NCI-H748 (cell line): ENCODE measurements at regions not wholly inside any gene's neighbourhood (a gene's known extent, or its start where the extent isn't known, plus 50 kb on each side); places are given as distances from the start of the nearest gene placed in this dataset.
"Not testable (repeated sequence)": the region's sequence is repeated elsewhere in the genome, so short reads cannot be mapped to it uniquely, and the experiment has no call there.

Experiments
- DNase-seq: peaks from one replicate; lab custom pipeline; 2025; ENCODE audit not compliant: unreplicated experiment; lab: John Stamatoyannopoulos, UW

DNA sequence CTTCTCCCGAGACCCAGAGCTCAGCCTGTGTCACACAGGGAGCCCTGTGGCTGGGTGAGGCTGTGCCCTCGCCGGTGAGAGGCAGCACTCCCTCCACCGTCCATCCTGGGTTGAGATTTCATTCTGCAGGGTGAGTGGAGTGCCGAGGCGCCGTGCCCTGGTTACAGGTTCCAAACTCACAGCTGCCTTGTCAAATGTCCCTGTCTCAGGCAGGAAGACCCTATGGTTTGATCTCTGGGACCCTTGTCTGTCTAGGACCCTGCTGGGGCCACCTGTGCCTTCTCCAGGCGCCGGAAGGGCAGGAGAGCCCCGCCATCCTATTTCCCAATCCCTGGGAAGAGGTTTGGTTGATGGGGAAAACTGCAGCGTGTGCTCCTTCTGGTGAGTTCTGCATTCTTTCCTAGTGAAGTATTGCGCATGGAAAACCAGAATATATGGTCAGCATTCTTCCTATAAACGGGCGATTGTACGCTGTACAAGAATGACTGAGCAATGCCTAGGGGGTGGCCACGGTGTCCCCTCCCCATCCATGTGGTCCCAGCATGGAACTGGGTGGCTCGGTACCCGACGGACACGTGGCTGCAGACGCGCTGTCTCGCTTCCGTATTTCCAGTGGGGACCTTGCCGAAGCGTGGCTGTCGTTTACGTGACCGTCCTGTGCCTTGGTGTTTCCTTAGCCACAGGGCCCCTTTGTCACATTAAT, 95.9 kb upstream of the COL5A1 start:
- DNase-seq = no peak

DNA sequence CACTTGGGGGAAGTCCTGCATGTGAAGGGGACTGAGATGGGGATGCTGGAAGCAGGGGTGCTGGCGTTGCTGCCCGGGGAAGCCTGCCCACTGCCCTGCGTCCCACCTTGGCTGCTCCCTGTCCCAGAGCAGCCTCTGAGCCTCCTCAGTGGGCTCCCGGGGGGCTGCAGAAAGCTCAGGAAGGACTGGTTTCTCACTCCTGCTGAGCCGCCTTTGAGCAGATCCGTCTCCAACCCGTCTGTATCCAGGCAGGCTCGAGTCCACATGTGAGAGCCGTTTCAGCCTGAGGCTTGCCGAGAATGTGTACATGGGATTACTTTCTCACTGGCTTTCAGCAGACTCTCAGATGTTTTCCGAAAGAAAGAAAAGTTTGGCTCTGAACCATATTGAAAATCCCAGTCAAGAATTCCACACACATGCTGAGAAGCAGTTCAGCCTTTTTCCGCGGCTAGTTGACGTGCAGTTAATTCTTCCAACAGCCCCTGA, 95.3 kb upstream of the COL5A1 start:
- no peak for DNase-seq

DNA sequence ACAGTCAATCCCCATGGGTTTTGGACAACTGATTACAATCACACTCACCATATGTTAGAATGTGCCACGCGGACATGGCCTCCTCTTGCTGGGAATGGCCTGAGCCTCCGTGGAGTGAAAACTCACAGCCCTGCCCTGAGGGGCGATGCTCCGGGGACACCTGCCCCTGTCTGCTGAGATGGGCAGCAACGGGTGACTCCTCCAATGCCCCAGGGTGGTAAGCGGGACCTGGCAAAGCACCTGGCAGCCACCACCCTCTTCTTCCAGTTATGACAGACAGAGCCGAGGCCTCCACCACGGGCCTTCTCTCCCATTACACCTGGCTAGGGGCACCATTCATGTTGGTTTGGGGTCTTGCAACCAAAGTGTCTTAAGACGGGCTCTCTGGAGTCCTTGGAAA, 94.9 kb upstream of the COL5A1 start:
- no peak for DNase-seq

DNA sequence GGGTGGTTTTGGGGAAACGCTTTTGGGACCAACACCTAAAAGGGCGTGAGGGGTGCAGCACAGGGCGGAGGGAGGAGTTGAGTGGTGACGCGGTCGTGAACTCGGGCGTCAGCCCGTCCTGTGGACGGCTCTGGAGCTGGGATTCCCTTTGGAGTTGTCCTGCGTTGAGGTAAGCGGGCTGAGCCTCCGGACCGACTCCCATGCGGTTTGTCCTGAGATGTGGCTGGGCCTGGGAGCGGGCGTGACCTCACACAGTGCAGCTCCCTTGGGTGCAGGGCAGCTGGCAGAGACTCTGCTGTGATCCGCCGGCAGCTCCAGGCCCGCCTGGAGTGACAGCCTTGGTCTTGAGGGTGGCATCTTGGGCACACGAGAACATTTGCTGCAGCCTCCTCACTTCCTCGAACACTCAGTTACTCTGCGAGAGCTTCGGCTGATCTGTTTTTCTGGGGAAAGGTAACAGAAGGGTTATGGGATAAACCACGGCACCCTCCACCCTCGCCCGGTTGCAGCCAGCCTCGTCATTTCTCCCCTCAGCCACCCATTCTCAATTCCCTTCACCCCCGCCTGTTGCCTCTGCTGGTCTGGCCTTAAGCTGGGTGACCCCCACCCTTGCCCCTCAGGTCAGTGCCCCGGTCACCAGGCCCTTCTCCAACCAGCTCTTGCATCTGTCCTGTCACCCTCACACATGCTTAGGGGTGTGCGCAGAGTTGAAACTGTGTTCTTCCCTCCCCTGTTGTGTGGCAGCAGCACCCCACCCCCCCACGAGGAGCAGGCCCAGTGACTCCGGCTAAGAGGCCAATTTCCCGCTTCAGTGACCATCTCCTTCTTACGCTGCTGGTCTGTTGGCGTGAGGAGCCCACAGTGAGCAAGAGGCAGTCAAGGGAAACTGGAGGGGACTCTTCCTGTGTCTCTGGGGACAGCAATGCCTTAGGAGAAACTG, 94.2 kb upstream of the COL5A1 start:
- no peak for DNase-seq

DNA sequence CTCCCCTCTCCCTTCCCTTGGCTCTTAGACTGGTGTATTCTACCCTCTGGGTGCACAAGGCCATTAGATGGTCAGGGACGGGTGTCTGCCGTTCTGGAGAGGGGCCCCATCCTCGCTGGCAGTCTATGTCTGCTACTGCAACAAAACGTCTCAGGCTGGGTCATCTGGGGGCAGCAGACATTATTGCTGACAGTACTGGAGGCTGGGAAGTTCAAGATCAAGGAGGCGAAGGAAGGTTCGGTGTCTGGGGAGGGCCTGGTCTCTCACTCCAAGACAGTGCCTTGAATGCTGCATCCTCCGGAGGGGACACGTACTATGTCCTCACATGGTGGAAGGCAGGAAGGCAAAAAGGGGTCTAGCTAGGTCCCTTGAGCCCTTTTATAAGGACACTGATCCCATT, 93.4 kb upstream of the COL5A1 start:
- no peak for DNase-seq

DNA sequence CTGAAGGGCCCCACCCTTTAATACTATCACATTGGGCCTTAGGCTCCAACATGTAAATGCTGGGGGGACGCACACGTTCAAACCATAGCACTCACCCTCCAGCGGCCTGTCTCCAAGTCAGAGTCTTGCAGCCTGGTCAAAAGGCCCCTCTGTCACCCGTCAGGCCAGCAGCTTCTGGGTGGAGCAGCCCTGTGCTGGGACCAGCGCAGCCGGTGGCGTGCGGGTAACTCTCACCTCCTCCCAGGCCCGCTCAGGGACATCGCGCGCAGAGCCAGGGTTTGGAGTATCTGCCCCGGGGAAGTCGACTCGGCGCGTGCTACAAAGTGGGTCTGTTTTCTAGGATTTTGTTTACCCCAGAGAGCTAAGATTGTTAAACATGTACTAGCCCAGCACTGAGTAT, 93.0 kb upstream of the COL5A1 start:
- no peak for DNase-seq

DNA sequence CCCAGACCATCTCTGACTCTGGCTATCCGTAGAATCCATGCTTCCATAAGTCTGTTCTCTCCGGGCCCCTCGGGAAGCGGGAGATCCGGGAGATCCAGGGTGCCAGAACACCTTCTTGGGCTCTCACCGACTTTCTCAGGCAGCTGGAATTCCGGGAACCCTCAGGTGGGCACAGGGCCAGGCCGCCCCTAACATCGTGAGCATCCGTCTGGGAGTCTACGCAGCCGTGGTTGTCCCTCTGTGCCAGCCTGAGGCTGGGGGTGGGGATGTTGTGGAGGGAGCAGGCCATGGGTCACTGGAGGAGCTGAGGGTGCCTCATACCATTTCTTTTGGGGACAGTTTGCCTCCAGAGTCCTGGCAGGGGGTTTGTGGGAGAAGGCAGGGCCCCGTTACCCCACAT, 92.3 kb upstream of the COL5A1 start:
- no peak for DNase-seq

DNA sequence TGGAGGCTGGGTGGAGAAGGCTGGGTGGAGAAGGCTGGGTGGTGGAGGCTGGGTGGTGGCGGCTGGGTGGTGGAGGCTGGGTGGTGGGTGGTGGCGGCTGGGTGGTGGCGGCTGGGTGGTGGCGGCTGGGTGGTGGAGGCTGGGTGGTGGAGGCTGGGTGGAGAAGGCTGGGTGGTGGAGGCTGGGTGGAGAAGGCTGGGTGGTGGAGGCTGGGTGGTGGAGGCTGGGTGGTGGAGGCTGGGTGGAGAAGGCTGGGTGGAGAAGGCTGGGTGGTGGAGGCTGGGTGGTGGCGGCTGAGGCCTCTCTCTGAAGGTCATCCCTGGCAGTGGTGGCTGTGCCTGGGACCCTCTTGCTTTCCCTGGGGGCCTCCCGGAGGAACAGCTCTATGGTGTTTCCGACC, 91.5 kb upstream of the COL5A1 start:
- not testable (repeated sequence) for DNase-seq

DNA sequence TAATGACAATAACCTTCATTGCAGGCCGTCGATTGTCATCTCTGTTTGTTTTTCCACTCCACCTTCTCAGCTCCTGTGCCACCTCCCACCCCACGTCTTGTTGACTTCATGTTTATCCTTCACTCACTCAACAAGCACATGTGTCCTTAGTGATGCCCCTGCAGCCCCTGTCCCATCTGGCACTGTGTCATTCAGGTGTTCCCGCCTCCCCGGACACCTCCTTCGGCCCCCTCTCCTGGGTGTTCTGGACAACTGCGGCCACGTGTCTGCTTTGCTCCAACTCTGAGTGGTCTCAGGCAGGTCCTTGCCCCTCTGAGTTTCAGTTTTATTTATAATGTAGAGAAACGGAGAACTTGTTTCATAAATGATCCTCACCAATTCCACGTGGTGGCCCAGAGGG, 91.0 kb upstream of the COL5A1 start:
- DNase-seq = no peak

DNA sequence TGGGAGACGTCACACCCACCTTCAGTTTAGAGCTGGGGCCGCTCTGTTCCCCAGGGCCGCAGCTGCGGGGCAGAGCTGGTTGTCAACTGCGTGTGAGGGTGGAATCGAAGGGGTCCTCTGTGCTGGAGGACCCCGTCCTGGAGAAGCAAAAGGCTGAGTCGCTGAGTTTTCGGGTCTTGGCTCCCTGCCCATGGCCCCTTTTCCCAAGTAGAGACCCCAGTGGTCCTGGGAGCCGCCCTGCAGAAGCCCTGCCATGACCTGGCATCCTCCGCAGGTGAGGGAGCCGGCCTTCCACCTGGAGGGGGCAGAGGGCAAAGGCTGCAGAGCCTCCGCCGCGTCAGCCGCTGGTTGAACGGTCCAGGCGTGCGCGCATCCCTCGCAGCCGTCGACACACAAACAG, 90.4 kb upstream of the COL5A1 start:
- no peak for DNase-seq

DNA sequence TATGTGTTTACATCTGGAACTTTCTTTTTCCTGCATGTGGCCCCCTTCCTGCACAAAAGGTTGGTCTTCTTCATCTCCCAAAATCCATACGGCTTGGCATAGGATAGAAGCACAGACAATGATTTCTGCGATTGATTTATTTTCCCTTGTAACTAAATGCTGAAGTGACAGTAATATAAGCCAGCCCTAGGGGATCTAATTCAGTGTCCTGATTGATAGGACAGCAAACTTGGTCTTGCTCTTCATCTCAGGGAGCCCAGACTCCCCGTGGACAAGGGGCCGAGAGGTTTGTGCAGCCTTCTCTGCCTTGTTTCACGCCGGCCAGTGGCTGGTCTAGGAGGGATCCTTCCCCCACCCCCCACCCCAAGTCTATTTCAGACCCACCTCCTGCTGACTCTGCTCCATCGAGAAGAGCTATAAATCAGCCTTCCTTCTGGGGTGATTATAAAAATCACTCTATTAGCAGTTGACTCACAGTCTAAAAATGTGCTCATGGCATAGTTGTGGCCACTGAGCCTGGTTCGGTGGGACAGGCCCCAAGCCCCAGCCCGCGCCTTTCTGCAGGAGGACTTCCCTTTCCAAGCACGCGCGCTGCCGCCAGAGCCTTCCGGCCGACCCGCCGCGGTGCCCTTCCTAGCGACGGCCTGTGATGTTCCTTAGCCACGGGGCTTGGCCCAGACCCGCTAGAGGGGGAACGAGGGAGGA, 89.8 kb upstream of the COL5A1 start:
- no peak for DNase-seq

DNA sequence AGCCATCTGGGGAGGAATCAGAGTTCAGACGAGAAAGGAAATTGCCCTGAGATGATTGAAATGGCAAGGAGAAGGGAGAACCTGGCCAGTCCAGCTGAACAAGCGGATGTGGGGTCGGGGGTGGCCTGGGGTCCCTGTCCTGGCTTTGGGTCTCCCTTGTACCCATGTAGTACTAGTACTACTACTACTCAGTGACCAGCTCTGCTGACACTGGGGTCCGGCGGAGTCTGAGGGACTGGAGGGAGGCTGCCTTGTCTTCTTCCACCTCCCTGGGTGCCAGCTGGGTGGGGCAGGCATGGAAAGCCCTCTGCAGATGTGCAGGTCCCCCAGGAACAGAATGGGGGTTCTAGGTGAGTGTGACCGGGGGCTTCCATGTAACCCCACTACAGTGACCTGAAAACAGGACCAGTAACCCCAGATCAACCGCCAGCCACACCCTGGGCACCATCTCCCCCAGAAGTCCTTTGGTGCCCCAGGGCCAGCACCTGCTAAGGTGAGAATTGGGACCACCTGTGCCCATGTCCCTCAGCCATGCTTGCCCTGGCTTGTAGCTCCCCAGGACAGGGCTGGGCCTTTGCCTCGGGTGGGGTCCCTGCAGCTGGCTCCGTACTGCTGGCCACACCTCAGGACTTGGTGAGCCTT, 89.1 kb upstream of the COL5A1 start:
- DNase-seq = no peak

DNA sequence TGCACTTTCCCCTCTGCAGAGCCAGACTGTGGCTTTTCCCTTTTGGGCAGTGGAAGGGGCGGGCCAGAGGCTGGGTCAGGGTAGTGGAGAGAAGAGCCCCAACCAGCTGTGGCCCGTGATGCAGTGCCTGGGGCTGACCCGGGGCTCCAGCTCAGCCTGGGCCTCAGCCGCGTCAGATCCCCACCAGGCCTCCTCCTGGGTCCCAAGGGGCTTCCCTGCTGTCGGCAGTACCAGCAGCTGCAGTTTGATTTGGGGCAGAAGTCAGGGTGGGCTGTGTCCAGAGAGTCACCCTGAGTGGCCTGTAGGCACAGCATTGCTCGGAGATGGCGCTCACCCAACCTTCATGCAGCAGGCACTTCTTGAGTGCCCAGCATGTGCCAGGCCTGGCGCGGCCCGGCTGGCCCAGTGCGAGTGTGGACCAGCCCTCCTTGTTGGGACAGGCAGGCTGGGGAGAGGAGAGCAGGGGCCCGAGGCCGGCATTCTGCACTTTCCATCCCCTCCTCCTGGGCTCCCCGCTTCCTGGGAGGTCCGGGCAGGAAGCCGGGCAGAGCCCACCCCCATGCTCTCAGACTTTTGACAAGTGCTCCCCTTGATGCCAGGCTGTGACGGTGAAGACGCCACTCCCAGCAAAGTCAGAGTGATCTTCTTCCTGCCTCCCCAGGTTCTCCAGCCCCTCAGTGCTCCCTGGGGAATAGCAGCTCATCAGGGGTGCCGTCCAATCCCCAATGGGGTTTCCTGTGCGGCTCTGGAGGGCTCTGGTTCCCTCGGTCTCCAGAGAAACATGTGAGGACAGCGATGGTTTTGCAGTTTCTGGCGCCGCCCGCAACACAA, 88.3 kb upstream of the COL5A1 start:
- no peak for DNase-seq

DNA sequence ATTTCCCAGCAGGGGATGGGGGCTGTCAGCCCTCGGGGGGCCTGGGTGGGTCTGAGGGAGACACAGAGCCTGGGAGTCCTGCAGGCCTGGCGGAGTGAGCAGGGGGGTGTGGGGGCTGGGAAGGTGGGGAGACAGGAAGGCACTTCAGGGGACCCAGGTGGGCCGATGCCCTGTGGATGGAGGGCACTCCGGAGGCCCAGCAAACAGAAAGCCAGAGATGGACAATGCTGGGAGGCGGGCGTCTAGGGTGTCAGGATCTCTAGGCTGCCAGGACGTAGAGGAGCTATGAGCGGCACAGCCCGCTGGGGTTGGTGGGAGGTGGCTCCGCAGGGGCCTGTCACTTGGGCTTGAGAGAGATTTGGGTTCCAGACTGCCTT, 87.6 kb upstream of the COL5A1 start:
- no peak for DNase-seq

DNA sequence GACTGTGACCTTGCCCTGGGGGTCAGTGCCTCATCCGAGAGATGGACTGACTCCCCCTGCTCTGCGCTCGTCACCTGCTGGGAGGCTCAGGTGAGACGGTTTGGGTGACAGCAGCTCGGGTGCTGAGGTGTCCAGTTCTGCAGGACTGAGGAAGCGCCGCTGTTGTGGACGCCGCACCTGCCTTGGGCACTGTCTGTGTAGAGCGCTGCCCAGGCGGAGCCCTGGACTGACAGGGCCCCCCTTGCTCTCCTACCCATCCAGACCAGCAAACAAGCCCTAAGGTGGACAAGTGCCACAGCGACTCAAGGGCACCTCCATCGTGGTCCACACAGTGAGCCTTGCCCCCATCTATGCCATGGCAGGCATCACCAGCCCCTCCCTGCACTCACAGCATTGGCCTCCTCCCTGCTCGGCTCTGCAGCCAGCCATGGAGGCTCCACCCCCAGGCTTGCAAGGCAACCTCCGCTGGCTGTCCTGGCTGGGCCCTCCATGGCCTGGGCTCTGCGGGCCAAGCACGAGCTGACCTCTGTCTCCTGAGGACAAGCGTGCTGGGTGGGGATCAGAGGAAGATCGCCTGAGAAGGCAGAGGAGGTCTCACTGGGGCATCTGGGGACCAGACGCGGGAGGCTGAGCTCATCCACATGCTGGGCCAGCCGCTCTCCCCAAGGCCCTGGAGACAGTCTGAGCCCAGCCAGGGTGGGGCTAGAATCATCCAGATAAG, 87.1 kb upstream of the COL5A1 start:
- DNase-seq = no peak

DNA sequence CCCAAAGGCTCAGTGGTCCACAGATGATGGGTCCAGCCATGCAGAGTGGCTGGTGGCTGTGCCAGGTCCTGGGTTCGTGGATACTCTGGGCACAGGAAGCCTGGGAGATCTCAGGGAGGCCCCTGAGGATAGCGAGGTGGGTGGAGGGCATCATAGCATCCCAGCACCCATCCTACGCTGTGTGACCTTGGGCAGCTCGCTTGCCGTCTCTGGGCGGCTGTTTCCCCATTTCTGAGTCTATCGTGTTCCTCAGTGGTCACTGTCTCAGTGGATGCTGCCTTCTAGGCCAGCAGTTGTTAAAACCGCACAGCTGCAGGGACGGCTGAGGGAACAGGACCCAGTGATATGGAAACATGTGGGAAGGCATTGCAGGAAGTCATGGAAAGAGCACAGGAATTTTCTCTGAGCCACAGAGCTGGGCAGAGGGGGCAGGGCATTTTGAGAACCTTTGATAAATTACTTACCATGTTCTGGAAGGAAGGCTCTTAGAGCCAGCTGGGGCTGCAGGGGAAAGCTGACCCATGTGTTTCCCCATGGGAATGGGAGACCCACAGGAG, 86.4 kb upstream of the COL5A1 start:
- DNase-seq = no peak

DNA sequence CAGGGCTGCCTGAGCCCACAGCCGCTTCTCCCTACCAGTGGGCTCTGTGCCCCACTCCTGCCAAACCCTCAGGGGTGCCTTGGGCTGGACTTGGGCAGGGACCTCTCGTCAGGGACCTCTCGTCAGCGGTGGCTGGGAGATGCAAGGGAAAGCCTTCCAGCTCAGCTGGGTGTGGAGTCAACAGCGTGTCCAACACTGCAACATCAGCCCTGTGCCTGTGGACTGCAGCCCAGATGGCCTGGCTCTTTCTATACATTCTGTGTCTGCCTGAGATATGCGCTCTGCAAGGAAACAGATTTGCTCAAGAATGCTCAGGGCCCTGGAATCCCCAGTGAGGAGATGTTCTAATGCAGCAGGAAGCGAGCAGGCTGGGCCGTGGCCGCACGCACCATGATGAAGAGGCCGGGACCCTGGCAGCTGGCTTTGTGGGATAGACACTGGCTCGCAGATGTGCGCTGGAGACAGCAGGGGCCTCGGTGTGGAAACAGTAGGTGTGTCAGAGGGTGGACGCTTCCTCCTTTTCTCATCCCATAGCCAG, 85.0 kb upstream of the COL5A1 start:
- no peak for DNase-seq

DNA sequence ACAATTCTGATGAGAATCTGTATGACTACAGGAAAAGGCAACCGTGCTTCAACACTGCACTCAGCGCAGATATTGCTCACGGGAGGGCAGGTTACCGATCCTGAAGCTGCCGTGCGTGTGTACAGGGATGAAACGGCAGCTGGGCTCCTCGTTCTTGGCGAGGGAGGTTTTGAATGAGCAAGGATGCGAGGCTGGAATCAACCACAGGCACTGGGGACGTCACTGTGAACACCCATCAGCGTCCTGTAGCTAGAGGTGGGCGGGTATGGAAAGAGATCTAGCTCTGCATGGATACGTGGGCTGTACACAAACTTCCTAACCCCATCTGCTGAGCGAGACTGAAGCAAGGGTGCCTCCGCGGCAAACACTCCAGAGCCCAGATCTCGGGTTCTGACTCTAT, 84.3 kb upstream of the COL5A1 start:
- DNase-seq = no peak
